Cardiac muscle cell (in vitro differentiated cells and primary cell): ENCODE measurements at regions not wholly inside any gene's neighbourhood (a gene's known extent, or its start where the extent isn't known, plus 50 kb on each side); places are given as distances from the start of the nearest gene placed in this dataset.

Source experiments
- DNase-seq, 2 donors: peaks; one replicate each; pipeline versions ENCODE4 v3.0.0 to v3.0.0-alpha.2; 2010 to 2017; ENCODE audit warnings: low read depth in 1 of 2, low spot score in 1 of 2
- H3K27ac ChIP-seq: fragments of 200-600 bp; sonication (generic); 2 replicates; pipeline ENCODE4 v1.5.1; 2016
- H3K27me3 ChIP-seq: fragments of 200-600 bp; sonication (generic); 2 replicates; pipeline ENCODE4 v1.6.0; 2016; ENCODE audit warnings: control low read depth
- H3K36me3 ChIP-seq: fragments of 200-600 bp; sonication (generic); 2 replicates; pipeline ENCODE4 v1.5.1; 2016; ENCODE audit warnings: control low read depth
- H3K4me1 ChIP-seq: fragments of 200-600 bp; sonication (generic); 2 replicates; pipeline ENCODE4 v1.8.1; 2017; ENCODE audit warnings: low read depth, mild to moderate bottlenecking, mixed run types
- H3K4me3 ChIP-seq: fragments of 200-600 bp; sonication (generic); 2 replicates; pipeline ENCODE4 v1.5.1; 2016; ENCODE audit warnings: mild to moderate bottlenecking
- H3K9me3 ChIP-seq: fragments of 200-600 bp; sonication (generic); 2 replicates; pipeline ENCODE4 v1.5.1; 2017; ENCODE audit warnings: low read depth, mild to moderate bottlenecking, control low read depth
- TF ChIP-seq, protein P1 (sequence below): IDR thresholded peaks from 2 replicates; pipeline ENCODE4 v1.5.1; 2012; ENCODE audit warnings: low read depth, mild to moderate bottlenecking, low read length

DNA sequence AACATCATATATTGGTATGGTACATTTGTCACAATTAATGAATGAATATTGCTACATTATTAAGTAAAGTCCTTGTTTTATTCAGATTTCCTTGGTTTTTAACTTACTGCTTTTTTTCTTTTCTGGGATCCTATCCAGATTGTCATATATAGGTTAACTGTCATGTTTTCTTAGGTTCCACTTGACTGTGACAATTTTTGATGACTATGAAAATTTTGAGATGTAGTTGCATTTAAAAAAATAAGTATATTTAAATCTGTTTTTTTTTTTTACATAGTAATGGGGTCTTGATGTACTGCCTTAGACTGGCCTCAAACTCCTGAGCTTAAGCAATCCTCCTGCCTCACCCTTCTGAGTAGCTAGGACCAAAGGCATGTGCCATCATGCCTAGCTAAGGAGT lies 76.8 kb downstream of the ATP6V1G3 start:
- DNase-seq, result no peak
- Histone ChIP-seq H3K4me1 (no peaks in the 10 kb centered on the region), H3K9me3 (no peaks in the 10 kb centered on the region), H3K27ac (no peak overlapping the region), H3K4me3 (no peak overlapping the region), H3K36me3 (no peaks in the 10 kb centered on the region), H3K27me3 (no peaks in the 10 kb centered on the region)
- TF ChIP-seq, protein P1, sequence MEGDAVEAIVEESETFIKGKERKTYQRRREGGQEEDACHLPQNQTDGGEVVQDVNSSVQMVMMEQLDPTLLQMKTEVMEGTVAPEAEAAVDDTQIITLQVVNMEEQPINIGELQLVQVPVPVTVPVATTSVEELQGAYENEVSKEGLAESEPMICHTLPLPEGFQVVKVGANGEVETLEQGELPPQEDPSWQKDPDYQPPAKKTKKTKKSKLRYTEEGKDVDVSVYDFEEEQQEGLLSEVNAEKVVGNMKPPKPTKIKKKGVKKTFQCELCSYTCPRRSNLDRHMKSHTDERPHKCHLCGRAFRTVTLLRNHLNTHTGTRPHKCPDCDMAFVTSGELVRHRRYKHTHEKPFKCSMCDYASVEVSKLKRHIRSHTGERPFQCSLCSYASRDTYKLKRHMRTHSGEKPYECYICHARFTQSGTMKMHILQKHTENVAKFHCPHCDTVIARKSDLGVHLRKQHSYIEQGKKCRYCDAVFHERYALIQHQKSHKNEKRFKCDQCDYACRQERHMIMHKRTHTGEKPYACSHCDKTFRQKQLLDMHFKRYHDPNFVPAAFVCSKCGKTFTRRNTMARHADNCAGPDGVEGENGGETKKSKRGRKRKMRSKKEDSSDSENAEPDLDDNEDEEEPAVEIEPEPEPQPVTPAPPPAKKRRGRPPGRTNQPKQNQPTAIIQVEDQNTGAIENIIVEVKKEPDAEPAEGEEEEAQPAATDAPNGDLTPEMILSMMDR, result no peak

DNA sequence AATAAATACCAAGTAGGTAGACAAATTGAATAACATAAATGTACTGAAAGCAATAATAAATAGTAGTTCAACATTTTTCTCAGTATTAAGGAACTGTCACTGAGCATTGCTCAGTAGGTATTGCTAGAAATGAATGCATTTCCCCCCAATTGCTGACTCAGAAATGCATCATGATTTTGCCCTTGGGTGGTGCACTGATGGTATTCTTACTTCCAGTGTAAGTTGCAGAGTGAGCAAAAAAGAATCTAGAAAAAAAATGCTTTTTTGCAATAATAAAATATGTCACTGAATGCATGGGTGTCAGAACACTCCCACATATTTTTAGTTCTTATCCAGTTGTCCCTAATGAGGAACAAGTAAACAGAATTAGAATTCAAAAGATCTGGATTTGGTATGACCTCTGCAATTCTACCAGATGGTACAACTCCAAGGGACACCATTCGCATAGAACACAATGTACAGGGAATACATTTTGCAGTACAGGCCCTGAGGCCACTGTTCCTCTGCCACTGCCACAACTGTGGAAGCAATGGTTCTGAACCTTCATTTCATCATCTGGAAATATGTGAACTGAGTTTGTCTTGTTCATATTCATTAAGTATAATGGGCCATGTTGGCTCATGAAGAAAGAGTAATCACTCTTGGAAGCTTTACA lies 78.0 kb downstream of the ATP6V1G3 start:
- Histone ChIP-seq H3K27ac (no peak overlapping the region), H3K27me3 (no peaks in the 10 kb centered on the region), H3K36me3 (no peaks in the 10 kb centered on the region), H3K4me3 (no peak overlapping the region), H3K4me1 (no peaks in the 10 kb centered on the region), H3K9me3 (no peaks in the 10 kb centered on the region)
- TF ChIP-seq, protein P1, result no peak
- DNase-seq, result no peak

DNA sequence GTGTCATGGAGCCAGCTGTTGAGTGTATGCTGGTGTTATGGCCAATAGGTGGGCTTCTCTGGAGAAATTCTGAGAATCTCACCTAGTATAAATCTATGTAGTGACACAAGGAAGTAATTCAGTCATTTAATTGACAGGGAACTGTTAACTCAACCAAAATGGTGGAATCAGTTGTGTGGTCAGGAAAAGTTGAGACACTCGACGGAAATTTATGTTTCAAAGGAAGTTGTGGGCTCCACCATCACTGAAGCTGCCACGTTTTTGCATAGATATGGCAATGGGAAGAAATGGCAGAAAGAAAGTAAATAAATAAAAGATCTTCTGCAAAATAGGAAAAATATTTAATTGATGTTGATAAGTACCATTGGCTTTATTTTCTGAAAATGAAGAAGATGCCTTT lies 84.5 kb downstream of the ATP6V1G3 start:
- no peaks in the 10 kb centered on the region for H3K36me3 ChIP-seq
- TF ChIP-seq, protein P1, result no peak
- H3K27ac ChIP-seq, result no peak overlapping the region
- H3K4me1 ChIP-seq, result no peaks in the 10 kb centered on the region
- no peak for DNase-seq
- no peak overlapping the region for H3K4me3 ChIP-seq
- H3K9me3 ChIP-seq, result no peaks in the 10 kb centered on the region
- H3K27me3 ChIP-seq, result no peaks in the 10 kb centered on the region

DNA sequence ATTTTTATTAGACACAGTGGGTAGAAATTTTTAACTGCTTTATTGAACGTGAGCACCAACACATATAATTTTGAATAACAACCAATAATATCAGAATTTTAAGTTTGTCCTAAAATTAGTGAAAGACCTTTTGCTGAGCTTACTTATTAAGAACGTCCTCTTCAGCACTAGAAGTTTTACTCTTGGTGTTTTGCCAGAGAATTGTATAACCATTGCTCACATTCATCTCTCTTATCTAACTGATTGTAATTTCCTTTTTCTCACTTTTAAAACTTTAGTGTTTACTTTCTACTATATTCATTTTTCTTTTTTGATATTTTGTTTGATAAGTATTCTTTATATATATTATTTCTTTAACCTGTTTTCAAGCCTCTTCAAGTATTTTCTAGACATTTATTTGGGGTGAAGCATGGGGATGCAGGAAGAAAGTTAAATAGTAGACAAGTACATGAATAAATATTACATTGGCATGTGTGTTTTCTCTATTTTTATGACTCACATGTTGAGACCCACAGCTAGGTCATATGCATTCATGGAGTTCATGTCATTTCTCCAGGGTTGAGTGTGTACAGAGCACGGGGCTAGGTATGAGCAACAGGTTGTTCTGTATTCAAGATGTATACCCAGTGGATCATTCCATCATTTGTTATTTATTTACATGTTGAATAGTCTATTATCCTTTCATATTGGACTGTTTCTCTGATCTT lies 90.6 kb downstream of the ATP6V1G3 start:
- peak in 1 of 2 donors; percentile 61 for DNase-seq
- no peaks in the 10 kb centered on the region for H3K9me3 ChIP-seq
- TF ChIP-seq, protein P1, result no peak
- no peaks in the 10 kb centered on the region for H3K4me1 ChIP-seq
- H3K27ac ChIP-seq, result no peak overlapping the region
- no peaks in the 10 kb centered on the region for H3K36me3 ChIP-seq
- no peak overlapping the region for H3K4me3 ChIP-seq
- no peaks in the 10 kb centered on the region for H3K27me3 ChIP-seq

DNA sequence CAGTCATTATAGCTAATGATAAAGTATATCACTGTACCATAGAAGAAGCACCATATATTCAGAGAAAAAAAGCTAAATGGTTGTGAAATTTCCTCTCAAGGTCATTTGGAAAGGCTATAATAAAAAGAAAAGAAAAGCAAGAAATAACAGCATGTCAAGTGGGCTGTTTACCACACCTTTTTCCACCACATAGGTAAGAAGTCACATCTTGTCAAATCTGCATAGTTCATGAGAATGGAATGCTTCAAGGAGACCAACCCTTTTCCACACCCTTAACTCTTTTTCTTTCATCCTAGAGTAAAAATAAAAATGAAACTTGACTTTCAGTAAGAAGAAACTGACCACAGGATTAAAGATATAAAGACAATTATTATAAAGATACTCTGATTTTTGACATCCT lies 91.2 kb downstream of the ATP6V1G3 start:
- H3K9me3 ChIP-seq, result no peaks in the 10 kb centered on the region

More for the DNA sequence above, 91.2 kb downstream of the ATP6V1G3 start:
- H3K27me3 ChIP-seq, result no peaks in the 10 kb centered on the region
- H3K36me3 ChIP-seq, result no peaks in the 10 kb centered on the region
- H3K4me1 ChIP-seq, result no peaks in the 10 kb centered on the region
- H3K27ac ChIP-seq, result no peak overlapping the region
- TF ChIP-seq, protein P1, result no peak
- DNase-seq, result no peak
- H3K4me3 ChIP-seq, result no peak overlapping the region
